ENCODE measurements at regions not wholly inside any gene's neighbourhood (a gene's known extent, or its start where the extent isn't known, plus 50 kb on each side); places are given as distances from the start of the nearest gene placed in this dataset.

GRCh38 chr13:108377646-108378206, 108.2 kb downstream of the TNFSF13B start (continued):
- peak in 1 of 2 experiments; percentile 13 for TF ChIP-seq E2F6 (IDR thresholded peaks at IDR 0.05; ENCODE audit: borderline replicate concordance in 1 of 2, extremely low read depth in 1 of 2, insufficient read depth in 1 of 2, insufficient read length in 1 of 2, low read depth in 1 of 2, low read length in 1 of 2, poor library complexity in 1 of 2, severe bottlenecking in 1 of 2)

- Histone ChIP-seq H2AFZ (ENCODE audit: low read depth, low read length) (no peak overlapping the region), H3K9me1 (ENCODE audit: control insufficient read depth, insufficient read depth, low read length) (no peaks in the 10 kb centered on the region), H4K20me1 (replicated peaks; ENCODE audit: control insufficient read depth, insufficient read depth, low read length) (no peaks in the 10 kb centered on the region), H3K79me2 (ENCODE audit: control insufficient read depth, insufficient read depth, low read length) (no peaks in the 10 kb centered on the region), H3K4me2 (ENCODE audit: insufficient read depth, low read length) (no peak overlapping the region), H3K4me3 (no peak overlapping the region), H3K27me3 (ENCODE audit: control insufficient read depth in 2 of 2, insufficient read depth in 2 of 2, low read length in 2 of 2) (no peaks in the 10 kb centered on the region), H3K4me1 (replicated peaks in 1 of 2; ENCODE audit: control insufficient read depth in 2 of 2, insufficient read depth in 2 of 2, low read length in 2 of 2) (no peaks in the 10 kb centered on the region), H3K36me3 (ENCODE audit: control insufficient read depth, insufficient read depth, low read length) (no peaks in the 10 kb centered on the region), H3K9ac (ENCODE audit: insufficient read depth in 1 of 2, low read depth in 2 of 2, low read length in 2 of 2) (no peak overlapping the region), H3K9me3 (replicated peaks; ENCODE audit: control insufficient read depth, insufficient read depth, low read depth, low read length) (no peaks in the 10 kb centered on the region), H3K27ac (ENCODE audit: extremely low read depth, low read depth, low read length) (no peak overlapping the region)
- POLR2A ChIA-PET = no interaction called here
- FAIRE-seq = no peak
- intact Hi-C loops (cut with micrococcal nuclease) = no loop called here
- 55% methylated on average over 3 of the region's 3 CpGs for WGBS (ENCODE audit: insufficient coverage, low coverage, missing lambda C conversion rate)
- no TSS peak for BruUV-seq (replicated peaks)
- in situ Hi-C loops (cut with MboI) = no loop called here
- no peak for DNase-seq (ENCODE audit: extremely low read depth in 1 of 4, low spot score in 3 of 4)
- TF ChIP-seq HCFC1 (IDR thresholded peaks at IDR 0.05; ENCODE audit: low read depth, low read length) (no peak), GTF3C2 (IDR thresholded peaks at IDR 0.05; ENCODE audit: borderline replicate concordance, extremely low read depth, insufficient read length) (no peak), POLR2AphosphoS5 (IDR thresholded peaks at IDR 0.05; ENCODE audit: control insufficient read depth, insufficient read depth, low read depth, low read length) (no peak)
- no peak for ATAC-seq
- CTCF ChIA-PET (ENCODE audit: low intra/inter-chr PET ratio) = no interaction called here
Measured at GRCh38 chr13:108383667-108384066, 114.1 kb downstream of the TNFSF13B start.

Data from K562 (cell line).